GM21367 (cell line): ENCODE measurements at regions not wholly inside any gene's neighbourhood (a gene's known extent, or its start where the extent isn't known, plus 50 kb on each side); places are given as distances from the start of the nearest gene placed in this dataset.
"Not testable (repeated sequence)": the region's sequence is repeated elsewhere in the genome, so short reads cannot be mapped to it uniquely, and the experiment has no call there.

Experiments used
- ATAC-seq: cut with Tn5 transposase; IDR thresholded peaks from one replicate; pipeline ENCODE4 v1.9.1; 2021; ENCODE audit not compliant: unreplicated experiment

DNA sequence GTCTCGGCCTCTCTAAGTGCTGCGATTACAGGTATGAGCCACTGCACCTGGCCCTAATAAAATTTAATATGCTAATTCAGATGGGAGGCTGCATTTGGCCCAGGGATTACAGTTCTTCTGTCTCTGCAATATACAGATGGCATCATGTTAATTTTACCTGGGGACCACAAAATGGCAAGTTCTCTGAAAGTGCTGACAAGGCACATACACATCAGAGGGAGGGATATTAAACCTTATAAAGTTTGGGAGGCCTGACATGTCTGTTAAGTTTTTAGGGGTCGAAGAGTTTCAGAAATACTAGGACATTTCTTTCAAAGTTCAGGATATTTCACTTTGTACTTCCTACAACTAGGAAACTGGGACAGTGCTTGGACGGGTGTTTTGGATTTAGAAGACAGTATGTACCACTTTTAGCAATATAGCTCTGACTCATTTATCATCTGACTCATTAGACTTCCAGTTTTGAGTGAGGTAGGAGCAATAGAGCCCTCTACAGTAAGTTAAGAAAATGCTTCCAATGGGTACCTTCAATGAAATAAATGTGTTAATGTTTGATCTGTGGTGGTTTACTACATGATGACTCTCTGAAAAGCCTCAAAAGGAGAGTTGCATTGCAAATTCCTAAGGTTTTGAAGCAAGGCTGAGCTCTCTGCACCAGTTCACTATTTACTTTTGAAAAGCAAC lies 981.0 kb upstream of the HS3ST1 start:
- ATAC-seq, result no peak

- no peak for ATAC-seq
Observed at GRCh38 chr4:12408364-12408763, 979.7 kb upstream of the HS3ST1 start.

- ATAC-seq, result no peak
Observed at GRCh38 chr4:12403175-12403574, 974.5 kb upstream of the HS3ST1 start.

DNA sequence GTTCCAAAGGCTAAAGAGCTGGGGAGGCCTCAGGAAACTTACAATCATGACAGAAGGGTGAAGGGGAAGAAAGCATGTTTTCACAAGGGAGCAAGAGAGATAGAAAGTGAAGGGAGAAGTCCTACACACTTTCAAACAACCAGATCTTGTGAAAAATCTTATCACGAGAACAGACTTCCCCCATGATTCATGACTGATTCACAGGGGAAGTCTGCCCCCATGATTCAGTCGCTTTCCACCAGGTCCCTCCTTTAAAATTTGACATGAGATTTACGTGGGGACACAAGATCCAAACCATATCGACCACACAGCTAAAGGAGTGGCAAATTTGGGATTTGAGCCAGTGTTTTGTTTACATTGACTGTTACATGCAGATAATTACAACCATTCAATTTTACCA lies 971.1 kb upstream of the HS3ST1 start:
- ATAC-seq, result no peak

DNA sequence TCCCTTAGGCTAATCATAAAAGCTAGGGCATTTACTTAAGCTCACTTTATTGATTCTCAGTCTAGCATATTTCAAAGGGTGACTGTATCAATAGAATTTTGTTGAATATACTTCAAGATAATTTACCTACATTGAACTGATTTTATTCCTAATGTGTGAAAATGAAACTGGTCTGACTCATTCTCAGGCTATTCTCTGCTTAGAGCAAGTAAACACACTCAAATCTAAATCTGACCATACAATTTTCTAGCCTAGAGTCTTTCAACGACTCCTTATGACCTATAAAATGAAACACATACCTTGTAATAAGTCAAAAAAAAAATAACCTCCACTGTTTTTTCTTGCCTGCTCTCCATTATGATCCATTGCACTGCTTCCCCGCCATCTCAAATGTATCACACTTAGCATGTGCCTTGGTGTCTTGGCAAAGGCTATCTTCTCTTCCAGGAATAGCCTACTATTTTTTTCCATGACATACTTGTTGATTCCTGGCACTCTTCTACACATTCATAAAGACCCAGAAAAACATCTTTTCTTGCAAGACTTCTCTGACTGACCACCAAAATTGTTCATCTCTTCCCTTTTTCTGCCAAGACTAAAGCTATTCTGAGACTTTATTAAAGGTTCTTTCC lies 965.1 kb upstream of the HS3ST1 start:
- ATAC-seq, result no peak

DNA sequence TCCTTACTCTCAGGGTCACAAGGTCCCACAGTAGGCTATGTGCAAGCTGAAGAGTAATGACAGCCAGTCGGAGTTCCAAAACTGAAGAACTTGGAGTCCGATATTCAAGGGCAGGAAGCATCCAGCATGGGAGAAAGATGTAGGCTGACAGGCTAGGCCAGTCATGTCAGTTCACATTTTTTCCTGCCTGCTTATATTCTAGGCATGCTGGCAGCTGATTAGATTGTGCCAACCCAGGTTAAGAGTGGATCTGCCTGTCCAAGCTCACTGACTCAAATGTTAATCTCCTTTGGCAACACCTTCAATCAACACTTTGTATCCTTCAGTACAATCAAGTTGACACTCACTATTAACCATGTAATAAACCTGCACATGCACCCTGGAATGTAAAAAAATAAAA lies 960.9 kb upstream of the HS3ST1 start:
- ATAC-seq, result no peak

- no peak for ATAC-seq
Observed at GRCh38 chr4:12382567-12382966, 953.9 kb upstream of the HS3ST1 start.

DNA sequence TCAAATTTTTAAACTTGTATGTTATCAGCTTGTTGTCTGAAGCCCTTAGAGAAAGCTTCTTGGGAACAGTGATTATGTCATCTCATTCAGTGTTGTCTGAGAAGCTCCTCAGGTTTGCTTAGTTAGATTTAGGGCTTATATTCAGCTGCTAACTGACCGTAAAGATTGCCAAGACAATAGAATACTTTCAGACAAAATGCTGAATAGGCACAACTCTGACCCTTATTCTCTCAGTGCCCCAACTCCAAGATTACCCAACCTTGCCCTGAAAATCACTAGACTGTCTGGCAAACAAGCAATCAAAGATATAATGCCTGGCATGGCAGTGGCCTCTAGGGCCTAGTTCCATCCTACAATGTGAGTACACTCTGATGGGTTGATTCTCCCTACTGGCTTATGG lies 950.5 kb upstream of the HS3ST1 start:
- no peak for ATAC-seq

GRCh38 chr4:12375805-12376204 lies 947.1 kb upstream of the HS3ST1 start:
- no peak for ATAC-seq

GRCh38 chr4:12365869-12366268 lies 937.2 kb upstream of the HS3ST1 start:
- not testable (repeated sequence) for ATAC-seq

GRCh38 chr4:12360391-12360790 lies 931.7 kb upstream of the HS3ST1 start:
- no peak for ATAC-seq

- ATAC-seq, result no peak
Observed at GRCh38 chr4:12359420-12359819, 930.7 kb upstream of the HS3ST1 start.

- ATAC-seq, result not testable (repeated sequence)
Observed at GRCh38 chr4:12333083-12333482, 904.4 kb upstream of the HS3ST1 start.

DNA sequence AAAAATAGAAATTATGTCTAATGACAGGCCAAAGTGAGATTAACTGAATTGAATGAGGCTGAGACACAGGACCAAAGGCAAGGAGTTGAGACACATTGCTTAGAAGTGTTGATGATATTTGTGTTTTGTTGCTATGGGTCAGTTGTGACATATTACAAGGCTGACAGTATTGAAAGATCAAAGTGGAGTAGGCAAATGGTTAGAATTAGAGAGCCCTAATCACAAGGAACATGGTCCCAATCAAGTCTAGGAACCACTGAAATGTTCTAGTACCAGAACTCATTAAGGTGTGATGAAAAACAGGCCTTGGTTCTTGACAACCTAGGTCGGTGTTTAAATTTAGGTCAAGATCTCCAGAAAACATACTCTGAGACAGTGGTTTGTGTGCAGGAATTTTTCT lies 896.3 kb upstream of the HS3ST1 start:
- ATAC-seq, result no peak

DNA sequence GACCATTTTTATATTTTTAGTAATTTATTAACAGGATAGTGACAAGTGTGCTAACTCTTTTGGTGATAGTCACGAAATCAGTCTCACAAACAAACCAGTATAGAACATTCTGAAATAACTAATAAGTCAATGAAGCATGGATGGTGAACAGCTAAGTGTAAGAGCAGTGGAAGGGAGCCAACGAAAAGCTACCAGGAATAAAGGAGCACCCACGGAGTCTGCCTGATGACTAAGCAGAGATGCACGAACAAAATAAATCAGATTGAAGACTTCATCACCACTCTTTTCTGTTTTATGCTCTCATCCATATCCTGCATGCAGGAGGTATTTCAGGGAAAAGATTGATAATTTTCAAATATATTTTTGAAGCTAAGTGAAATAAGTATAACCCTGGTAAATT lies 891.1 kb upstream of the HS3ST1 start:
- ATAC-seq, result no peak

GRCh38 chr4:12304905-12305304 lies 876.2 kb upstream of the HS3ST1 start:
- ATAC-seq, result no peak

- ATAC-seq, result no peak
Observed at GRCh38 chr4:12296366-12296765, 867.7 kb upstream of the HS3ST1 start.

- no peak for ATAC-seq
Observed at GRCh38 chr4:12293906-12294525, 865.3 kb upstream of the HS3ST1 start.

GRCh38 chr4:12286351-12286750 lies 857.7 kb upstream of the HS3ST1 start:
- no peak for ATAC-seq

GRCh38 chr4:12270546-12270945 lies 841.9 kb upstream of the HS3ST1 start:
- ATAC-seq, result no peak

DNA sequence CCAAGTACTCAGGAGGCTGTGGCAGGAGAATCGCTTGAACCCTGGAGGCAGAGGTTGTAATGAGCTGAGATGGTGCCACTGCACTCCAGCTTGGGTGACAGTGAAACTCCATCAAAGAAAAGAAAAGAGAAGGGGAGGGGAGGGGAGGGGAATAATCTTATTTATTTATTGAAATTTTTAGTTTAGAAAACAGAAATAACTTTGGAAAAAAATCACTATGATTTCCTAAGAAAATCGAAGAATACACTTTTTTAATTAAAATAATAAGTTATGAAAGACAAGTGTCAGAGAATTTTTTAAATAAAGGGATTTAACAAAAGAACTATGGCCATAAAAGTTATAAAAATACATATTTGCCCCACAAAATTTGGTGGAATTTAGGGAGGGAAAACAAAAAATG lies 836.9 kb upstream of the HS3ST1 start:
- ATAC-seq, result no peak

DNA sequence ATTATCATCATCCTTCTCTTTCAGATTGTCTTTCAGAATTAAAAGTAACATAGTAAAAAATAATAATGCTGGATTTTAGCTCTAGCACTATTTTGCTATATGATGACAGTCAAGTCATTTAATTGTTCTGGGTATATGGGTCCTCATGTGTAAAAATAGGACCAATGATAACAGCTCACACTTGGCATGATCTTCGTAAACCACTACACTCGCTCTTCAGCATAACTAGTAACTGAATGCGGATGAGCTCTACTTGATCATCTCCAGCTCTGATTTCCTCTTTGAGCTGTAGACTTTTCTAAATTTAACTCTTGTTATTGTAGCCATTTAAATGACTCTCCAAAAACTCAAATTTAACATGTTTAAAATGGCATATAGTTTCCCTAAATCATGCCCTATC lies 831.8 kb upstream of the HS3ST1 start:
- no peak for ATAC-seq

DNA sequence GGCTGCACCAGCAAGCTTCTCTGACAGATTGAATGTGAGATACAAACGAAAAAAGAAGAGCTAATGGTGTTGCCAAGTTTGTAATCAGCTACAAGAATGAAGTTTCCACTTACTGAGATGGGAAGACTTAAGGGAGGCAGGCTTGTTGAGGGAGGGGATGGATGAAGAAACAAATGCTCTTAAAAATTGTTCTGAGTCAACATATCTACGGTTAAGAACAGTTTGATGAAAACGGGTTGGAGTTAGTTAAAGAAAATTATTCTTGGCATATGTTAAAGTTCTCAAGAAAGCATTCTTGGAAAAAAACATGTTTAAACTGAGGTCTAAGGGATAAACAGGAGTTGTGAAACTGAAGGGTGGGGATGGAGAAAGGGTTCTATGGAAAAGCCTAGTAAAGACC lies 816.3 kb upstream of the HS3ST1 start:
- ATAC-seq, result no peak
